A549 (cell line): ENCODE measurements at regions not wholly inside any gene's neighbourhood (a gene's known extent, or its start where the extent isn't known, plus 50 kb on each side); places are given as distances from the start of the nearest gene placed in this dataset.

ENCODE experiments used
- ATAC-seq, 2 experiments: fragments of 200-7000 bp in 1 of 2; fragments of >200 bp in 1 of 2; cut with Nextera tagmentation in 1 of 2; cut with Tn5 transposase in 1 of 2; 3 replicates each; pipeline versions ENCODE4 v1.8.0 to v1.9.1; 2018 to 2020; ENCODE audit warnings: mild to moderate bottlenecking in 1 of 2, moderate library complexity in 1 of 2
- CTCF ChIA-PET: fragments of 300-600 bp; sonication (Branson Sonifier 250); formaldehyde crosslinking; extraction: SDS; loops from one replicate; lab custom pipeline; 2021; ENCODE audit warnings: antibody characterized with exemption, inconsistent platforms; lab: Yijun Ruan, JAX
- POLR2A ChIA-PET: fragments of 350-600 bp; formaldehyde crosslinking; extraction: SDS; loops from one replicate; lab custom pipeline; 2021; ENCODE audit warnings: antibody characterized with exemption, inconsistent platforms; lab: Yijun Ruan, JAX
- DNase-seq, 2 experiments: peaks; one replicate each; pipeline versions ENCODE4 v3.0.0 to v3.0.0-alpha.2; 2011 to 2016; ENCODE audit warnings: low read depth in 1 of 2, low spot score in 1 of 2
- FAIRE-seq: peaks from 2 replicates; lab custom pipeline; 2011; peaks lifted over from hg19 to GRCh38; lab: Jason Lieb, UNC
- H3K27ac ChIP-seq, 2 experiments: fragments of >200 bp; sonication (Bioruptor Twin); formaldehyde crosslinking; 3 replicates each; pipeline ENCODE4 v1.5.1; 2016 to 2017
- H3K4me1 ChIP-seq: fragments of >200 bp; sonication (Bioruptor Twin); formaldehyde crosslinking; 3 replicates; pipeline ENCODE4 v1.6.1; 2016
- H3K4me2 ChIP-seq: fragments of >200 bp; sonication (Bioruptor Twin); formaldehyde crosslinking; 3 replicates; pipeline ENCODE4 v1.6.1; 2016
- H3K4me3 ChIP-seq: fragments of >200 bp; sonication (Bioruptor Twin); formaldehyde crosslinking; 3 replicates; pipeline ENCODE4 v1.5.1; 2016
- H3K9me3 ChIP-seq: fragments of >200 bp; sonication (Bioruptor Twin); formaldehyde crosslinking; 3 replicates; pipeline ENCODE4 v1.6.1; 2016
- CBX2 ChIP-seq: fragments of 200-600 bp; sonication (generic); IDR thresholded peaks from 2 replicates; pipeline ENCODE4 v1.6.1; 2016; ENCODE audit warnings: low read depth, mild to moderate bottlenecking, borderline replicate concordance
- CTCF ChIP-seq: fragments of >200 bp; sonication (Bioruptor Twin); formaldehyde crosslinking; IDR thresholded peaks from 3 replicates; pipeline ENCODE4 v1.5.1; 2016
- EP300 ChIP-seq, 2 experiments: fragments of >200 bp; sonication (Bioruptor Twin); formaldehyde crosslinking; IDR thresholded peaks; 2 replicates in 1 of 2; 3 replicates in 1 of 2; pipeline ENCODE4 v1.6.1; 2016 to 2017
- ESRRA ChIP-seq: fragments of 150-350 bp; IDR thresholded peaks from 2 replicates; pipeline ENCODE4 v1.6.1; 2014; ENCODE audit warnings: mild to moderate bottlenecking, low read length, borderline replicate concordance
- HOXB5 ChIP-seq: fragments of 250-450 bp; sonication (Bioruptor Pico); IDR thresholded peaks from 2 replicates; pipeline ENCODE4 v1.5.0; 2020; ENCODE audit warnings: mild to moderate bottlenecking, moderate library complexity
- JUN ChIP-seq, 2 experiments: fragments of >200 bp; sonication (Bioruptor Twin); formaldehyde crosslinking; IDR thresholded peaks; 2 replicates in 1 of 2; 3 replicates in 1 of 2; pipeline ENCODE4 v1.6.1; 2016 to 2017
- KDM1A ChIP-seq: fragments of 200-600 bp; sonication (generic); IDR thresholded peaks from 2 replicates; pipeline ENCODE4 v1.6.1; 2016; ENCODE audit warnings: low read depth, mild to moderate bottlenecking
- KDM5A ChIP-seq: fragments of 200-600 bp; sonication (generic); IDR thresholded peaks from 2 replicates; pipeline ENCODE4 v1.6.1; 2016; ENCODE audit warnings: antibody characterized with exemption, mild to moderate bottlenecking
- MAFK ChIP-seq: fragments of 450-650 bp; IDR thresholded peaks from 2 replicates; pipeline ENCODE4 v1.6.1; 2014; ENCODE audit not compliant: partially characterized antibody
- MAX ChIP-seq: IDR thresholded peaks from 2 replicates; pipeline ENCODE4 v1.6.1; 2012
- MYC ChIP-seq: IDR thresholded peaks from 2 replicates; pipeline ENCODE4 v1.6.1; 2012; ENCODE audit warnings: mild to moderate bottlenecking, inconsistent platforms, low read length, improper control_type of control experiment, borderline replicate concordance
- NPAS2 ChIP-seq: fragments of 250-450 bp; sonication (Bioruptor Pico); IDR thresholded peaks from 2 replicates; pipeline ENCODE4 v1.8.0; 2022; ENCODE audit warnings: mild to moderate bottlenecking, moderate library complexity, borderline replicate concordance
- POLR2A ChIP-seq: IDR thresholded peaks from 2 replicates; pipeline ENCODE4 v1.6.1; 2012; ENCODE audit warnings: mild to moderate bottlenecking, low read length
- RCOR1 ChIP-seq: fragments of 150-350 bp; IDR thresholded peaks from 2 replicates; pipeline ENCODE4 v1.6.1; 2014; ENCODE audit warnings: antibody characterized with exemption, low read length, low read depth
- SMC3 ChIP-seq: fragments of >200 bp; sonication (Bioruptor Twin); formaldehyde crosslinking; IDR thresholded peaks from 3 replicates; pipeline ENCODE4 v1.6.1; 2018; ENCODE audit warnings: inconsistent platforms
- SREBF2 ChIP-seq: fragments of 450-650 bp; IDR thresholded peaks from 2 replicates; pipeline ENCODE4 v1.6.1; 2014; ENCODE audit warnings: mild to moderate bottlenecking, moderate library complexity
- TFCP2L1 ChIP-seq: fragments of 250-450 bp; sonication (Bioruptor Pico); IDR thresholded peaks from 2 replicates; pipeline ENCODE4 v1.5.0; 2021; ENCODE audit warnings: mild to moderate bottlenecking
- TP53 ChIP-seq: fragments of 250-450 bp; sonication (Bioruptor Pico); IDR thresholded peaks from 2 replicates; pipeline ENCODE4 v1.5.0; 2021; ENCODE audit warnings: mild to moderate bottlenecking, moderate library complexity
- ZFP36 ChIP-seq: fragments of 450-650 bp; IDR thresholded peaks from 2 replicates; pipeline ENCODE4 v1.6.1; 2014; ENCODE audit warnings: borderline replicate concordance; ENCODE audit not compliant: partially characterized antibody
- ZSCAN20 ChIP-seq: fragments of 250-450 bp; sonication (Bioruptor Pico); IDR thresholded peaks from 2 replicates; pipeline ENCODE4 v1.8.0; 2022; ENCODE audit warnings: mild to moderate bottlenecking, moderate library complexity
- WGBS: methylation state at CpG from one replicate; pipeline ENCODE4 v1.1.6; 2017; ENCODE audit errors: missing lambda C conversion rate; 5-methylcytosine and 5-hydroxymethylcytosine counted together
- TF ChIP-seq, protein P1 (sequence below): fragments of 200-600 bp; sonication (generic); IDR thresholded peaks from 2 replicates; pipeline ENCODE4 v1.6.1; 2016; ENCODE audit warnings: antibody characterized with exemption, mild to moderate bottlenecking, moderate library complexity
- TF ChIP-seq, protein P2 (sequence below): fragments of >200 bp; sonication (Bioruptor Twin); formaldehyde crosslinking; IDR thresholded peaks from 3 replicates; pipeline ENCODE4 v1.6.1; 2016
- TF ChIP-seq, protein P3 (sequence below): fragments of 450-650 bp; IDR thresholded peaks from 2 replicates; pipeline ENCODE4 v1.6.1; 2014; ENCODE audit warnings: antibody characterized with exemption

- TF ChIP-seq, protein P1, sequence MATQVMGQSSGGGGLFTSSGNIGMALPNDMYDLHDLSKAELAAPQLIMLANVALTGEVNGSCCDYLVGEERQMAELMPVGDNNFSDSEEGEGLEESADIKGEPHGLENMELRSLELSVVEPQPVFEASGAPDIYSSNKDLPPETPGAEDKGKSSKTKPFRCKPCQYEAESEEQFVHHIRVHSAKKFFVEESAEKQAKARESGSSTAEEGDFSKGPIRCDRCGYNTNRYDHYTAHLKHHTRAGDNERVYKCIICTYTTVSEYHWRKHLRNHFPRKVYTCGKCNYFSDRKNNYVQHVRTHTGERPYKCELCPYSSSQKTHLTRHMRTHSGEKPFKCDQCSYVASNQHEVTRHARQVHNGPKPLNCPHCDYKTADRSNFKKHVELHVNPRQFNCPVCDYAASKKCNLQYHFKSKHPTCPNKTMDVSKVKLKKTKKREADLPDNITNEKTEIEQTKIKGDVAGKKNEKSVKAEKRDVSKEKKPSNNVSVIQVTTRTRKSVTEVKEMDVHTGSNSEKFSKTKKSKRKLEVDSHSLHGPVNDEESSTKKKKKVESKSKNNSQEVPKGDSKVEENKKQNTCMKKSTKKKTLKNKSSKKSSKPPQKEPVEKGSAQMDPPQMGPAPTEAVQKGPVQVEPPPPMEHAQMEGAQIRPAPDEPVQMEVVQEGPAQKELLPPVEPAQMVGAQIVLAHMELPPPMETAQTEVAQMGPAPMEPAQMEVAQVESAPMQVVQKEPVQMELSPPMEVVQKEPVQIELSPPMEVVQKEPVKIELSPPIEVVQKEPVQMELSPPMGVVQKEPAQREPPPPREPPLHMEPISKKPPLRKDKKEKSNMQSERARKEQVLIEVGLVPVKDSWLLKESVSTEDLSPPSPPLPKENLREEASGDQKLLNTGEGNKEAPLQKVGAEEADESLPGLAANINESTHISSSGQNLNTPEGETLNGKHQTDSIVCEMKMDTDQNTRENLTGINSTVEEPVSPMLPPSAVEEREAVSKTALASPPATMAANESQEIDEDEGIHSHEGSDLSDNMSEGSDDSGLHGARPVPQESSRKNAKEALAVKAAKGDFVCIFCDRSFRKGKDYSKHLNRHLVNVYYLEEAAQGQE, result no peak
- no peak for TF ChIP-seq SMC3
- TF ChIP-seq MYC, result no peak
- no peak for TF ChIP-seq ZSCAN20
- TF ChIP-seq, protein P2, sequence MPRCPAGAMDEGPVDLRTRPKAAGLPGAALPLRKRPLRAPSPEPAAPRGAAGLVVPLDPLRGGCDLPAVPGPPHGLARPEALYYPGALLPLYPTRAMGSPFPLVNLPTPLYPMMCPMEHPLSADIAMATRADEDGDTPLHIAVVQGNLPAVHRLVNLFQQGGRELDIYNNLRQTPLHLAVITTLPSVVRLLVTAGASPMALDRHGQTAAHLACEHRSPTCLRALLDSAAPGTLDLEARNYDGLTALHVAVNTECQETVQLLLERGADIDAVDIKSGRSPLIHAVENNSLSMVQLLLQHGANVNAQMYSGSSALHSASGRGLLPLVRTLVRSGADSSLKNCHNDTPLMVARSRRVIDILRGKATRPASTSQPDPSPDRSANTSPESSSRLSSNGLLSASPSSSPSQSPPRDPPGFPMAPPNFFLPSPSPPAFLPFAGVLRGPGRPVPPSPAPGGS, result no peak
- no peak for TF ChIP-seq ESRRA
- TF ChIP-seq EP300 (IDR thresholded peaks at IDR 0.05), result no peak
- no peak for TF ChIP-seq KDM1A
- no peak for TF ChIP-seq TP53
- TF ChIP-seq TFCP2L1 (CRISPR knock-in tag), result no peak
- no peak for TF ChIP-seq KDM5A
These were observed 269.6 kb downstream of the PARN start (continued) for GRCh38 chr16:14360326-14361037.

DNA sequence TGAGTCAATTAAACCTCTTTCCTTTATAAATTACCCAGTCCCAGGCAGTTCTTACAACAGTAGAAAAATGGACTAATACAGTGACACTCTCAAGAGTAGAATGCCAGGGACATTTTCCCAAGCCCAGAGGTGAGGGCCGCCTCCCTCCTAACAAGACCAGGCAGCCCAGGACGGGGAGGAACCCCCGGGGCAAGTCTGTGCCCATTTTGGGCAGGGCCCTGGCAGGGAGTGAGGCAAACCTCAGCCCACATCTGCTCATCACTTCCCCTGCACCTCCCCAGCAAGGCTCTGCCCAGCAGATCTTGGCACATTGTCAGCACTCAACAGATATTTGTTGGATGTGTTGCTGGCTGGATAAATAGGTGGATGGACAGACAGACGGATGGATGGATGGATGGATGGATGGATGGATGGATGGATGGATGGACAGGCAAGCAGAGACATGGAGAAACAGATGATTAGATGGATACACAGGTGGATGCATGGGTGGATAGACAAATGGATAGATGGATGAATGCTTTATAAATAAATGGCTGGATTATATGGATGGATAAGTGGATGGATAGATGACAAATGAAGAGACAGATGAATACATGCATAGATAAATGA is 271.3 kb downstream of the PARN start:
- no peak; a peak in 1 of 6 replicates for ATAC-seq
- Histone ChIP-seq H3K4me1 (peaks cover 41% of the 10 kb centered on the region), H3K27ac (peak overlapping the region; percentile 12 to 98; a peak in 4 of 6 replicates), H3K4me2 (no peak overlapping the region), H3K4me3 (no peak overlapping the region), H3K9me3 (no peaks in the 10 kb centered on the region)
- no peak for FAIRE-seq
- WGBS, result 61% methylated on average over 4 of the region's 4 CpGs
- DNase-seq, result no peak
- TF ChIP-seq CBX2, result no peak
- no peak for TF ChIP-seq ZFP36
- no peak for TF ChIP-seq SMC3
- no peak for TF ChIP-seq RCOR1
- ChIA-PET POLR2A (no interaction called here), CTCF (no interaction called here)

DNA sequence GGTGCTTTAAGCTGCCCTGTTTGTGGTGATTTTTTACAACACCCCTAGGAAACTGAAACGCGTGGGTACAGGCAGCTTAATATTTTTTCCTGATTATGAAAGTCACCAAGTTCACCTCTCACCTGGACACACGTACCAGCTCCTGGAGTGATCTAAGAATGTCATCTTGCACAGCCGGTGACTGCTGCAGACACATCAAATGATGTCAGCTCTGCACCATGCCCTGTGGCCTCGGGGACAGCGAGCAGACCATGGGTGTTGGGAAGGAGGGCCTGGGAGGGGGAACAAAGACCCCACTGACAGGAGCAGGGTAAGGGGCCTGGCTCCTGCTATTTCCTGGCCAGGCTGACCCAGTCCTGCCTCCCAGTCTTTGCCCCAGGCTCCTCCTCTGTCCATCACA is 272.7 kb downstream of the PARN start:
- peak overlapping the region; percentile 12 to 98; a peak in 5 of 6 replicates for H3K27ac ChIP-seq
- peaks cover 32% of the 10 kb centered on the region for H3K4me1 ChIP-seq
- CTCF ChIA-PET, result interaction anchor here (1.3 kb wide), 1 partner anchor 71 kb away, joined by 3 read pairs; no protein-coding TSS in a partner anchor
- ATAC-seq, result no peak
- TF ChIP-seq HOXB5, result no peak
- TF ChIP-seq, all 56 proteins: peak for 0
- Histone ChIP-seq H3K4me2 (no peak overlapping the region), H3K9me3 (no peaks in the 10 kb centered on the region), H3K4me3 (no peak overlapping the region)
- POLR2A ChIA-PET, result no interaction called here
- FAIRE-seq (no peak), DNase-seq (no peak)
- 86% methylated on average over 6 of the region's 6 CpGs for WGBS

GRCh38 chr16:14356064-14356463 is 274.0 kb downstream of the PARN start:
- ChIA-PET CTCF (no interaction called here), POLR2A (no interaction called here)
- no peak for ATAC-seq
- no peaks in the 10 kb centered on the region for H3K9me3 ChIP-seq
- no peak overlapping the region for H3K4me2 ChIP-seq
- H3K27ac ChIP-seq, result peak overlapping the region in 1 of 2 experiments; percentile 98; a peak in 3 of 6 replicates
- FAIRE-seq, result no peak
- DNase-seq, result no peak
- peaks cover 32% of the 10 kb centered on the region for H3K4me1 ChIP-seq
- H3K4me3 ChIP-seq, result no peak overlapping the region
- TF ChIP-seq POLR2A, result no peak
- no peak for TF ChIP-seq SREBF2
- no peak for TF ChIP-seq JUN (IDR thresholded peaks at IDR 0.05)
- TF ChIP-seq, protein P3, sequence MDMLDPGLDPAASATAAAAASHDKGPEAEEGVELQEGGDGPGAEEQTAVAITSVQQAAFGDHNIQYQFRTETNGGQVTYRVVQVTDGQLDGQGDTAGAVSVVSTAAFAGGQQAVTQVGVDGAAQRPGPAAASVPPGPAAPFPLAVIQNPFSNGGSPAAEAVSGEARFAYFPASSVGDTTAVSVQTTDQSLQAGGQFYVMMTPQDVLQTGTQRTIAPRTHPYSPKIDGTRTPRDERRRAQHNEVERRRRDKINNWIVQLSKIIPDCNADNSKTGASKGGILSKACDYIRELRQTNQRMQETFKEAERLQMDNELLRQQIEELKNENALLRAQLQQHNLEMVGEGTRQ, result no peak
- no peak for TF ChIP-seq MAFK
- TF ChIP-seq CTCF, result no peak
- TF ChIP-seq, protein P2, result no peak
- TF ChIP-seq MAX, result no peak
- TF ChIP-seq NPAS2 (CRISPR knock-in tag), result no peak
- no peak for TF ChIP-seq EP300 (IDR thresholded peaks at IDR 0.05)
- WGBS, result 79% methylated on average over 11 of the region's 11 CpGs
